PC-9 (cell line): ENCODE measurements at regions not wholly inside any gene's neighbourhood (a gene's known extent, or its start where the extent isn't known, plus 50 kb on each side); places are given as distances from the start of the nearest gene placed in this dataset.

ENCODE experiments used
- BruUV-seq: library from RNA; stranded (reverse); fragments of 400-500 nt; replicated peaks from 2 replicates; lab custom pipeline; 2021; lab: Mats Ljungman, UMichigan
- CTCF ChIA-PET: fragments of 300-600 bp; sonication (Branson Sonifier 250); formaldehyde crosslinking; loops from one replicate; lab custom pipeline; 2022; ENCODE audit warnings: antibody characterized with exemption; lab: Charles Lee
- POLR2A ChIA-PET: fragments of 300-600 bp; sonication (Branson Sonifier 250); formaldehyde crosslinking; loops from one replicate; lab custom pipeline; 2022; ENCODE audit warnings: antibody characterized with exemption; ENCODE audit not compliant: unreplicated experiment; lab: Charles Lee
- DNase-seq, 2 experiments: peaks; one replicate each; pipeline versions ENCODE4 v3.0.0 to v3.0.0-alpha.2; 2015 to 2022; ENCODE audit warnings: mixed read lengths in 1 of 2
- H2AFZ ChIP-seq: fragments of 200-600 bp; sonication (generic); 2 replicates; pipeline ENCODE4 v1.8.1; 2017; ENCODE audit warnings: antibody characterized with exemption
- H3F3A ChIP-seq: fragments of 200-600 bp; sonication (generic); 2 replicates; pipeline ENCODE4 v1.8.1; 2017; ENCODE audit warnings: antibody characterized with exemption, mild to moderate bottlenecking, low read depth; ENCODE audit not compliant: insufficient read depth
- H3K27ac ChIP-seq: fragments of 200-600 bp; sonication (generic); 2 replicates; pipeline ENCODE4 v1.6.1; 2016; ENCODE audit warnings: mixed run types
- H3K27me3 ChIP-seq: fragments of 200-600 bp; sonication (generic); 2 replicates; pipeline ENCODE4 v1.6.1; 2016; ENCODE audit warnings: low read depth, mixed run types; ENCODE audit not compliant: insufficient read depth
- H3K36me3 ChIP-seq: fragments of 200-600 bp; sonication (generic); 2 replicates; pipeline ENCODE4 v1.6.1; 2016; ENCODE audit warnings: low read depth, mixed run types
- H3K4me1 ChIP-seq: fragments of 200-600 bp; sonication (generic); replicated peaks from 2 replicates; pipeline ENCODE4 v1.6.1; 2016; ENCODE audit warnings: mixed run types; ENCODE audit not compliant: insufficient read depth
- H3K4me2 ChIP-seq: fragments of 200-600 bp; sonication (generic); 2 replicates; pipeline ENCODE4 v1.6.1; 2017; ENCODE audit warnings: mixed run types
- H3K4me3 ChIP-seq: fragments of 200-600 bp; sonication (generic); 2 replicates; pipeline ENCODE4 v1.6.1; 2016; ENCODE audit warnings: mixed run types
- H3K79me2 ChIP-seq: fragments of 200-600 bp; sonication (generic); 2 replicates; pipeline ENCODE4 v1.6.1; 2017; ENCODE audit warnings: low read depth, mixed run types
- H3K9me2 ChIP-seq: fragments of 200-600 bp; sonication (generic); 2 replicates; pipeline ENCODE4 v1.8.1; 2017; ENCODE audit warnings: mild to moderate bottlenecking; ENCODE audit not compliant: insufficient read depth
- H3K9me3 ChIP-seq: fragments of 200-600 bp; sonication (generic); 2 replicates; pipeline ENCODE4 v1.8.1; 2016; ENCODE audit warnings: low read depth; ENCODE audit not compliant: insufficient read depth
- H4K20me1 ChIP-seq: fragments of 200-600 bp; sonication (generic); 2 replicates; pipeline ENCODE4 v1.8.1; 2017; ENCODE audit not compliant: insufficient read depth
- EZH2 ChIP-seq: fragments of 200-600 bp; sonication (generic); IDR thresholded peaks from 2 replicates; pipeline ENCODE4 v1.8.0; 2017; ENCODE audit warnings: antibody characterized with exemption, low read depth
- intact Hi-C: fragments of 100-400 bp; cut with micrococcal nuclease; formaldehyde crosslinking; loops from one replicate; pipeline ENCODE4 v1.10.0; 2022; ENCODE audit not compliant: unreplicated experiment
- TF ChIP-seq, protein P1 (sequence below): fragments of 200-600 bp; sonication (generic); conservative IDR thresholded peaks from 2 replicates; pipeline ENCODE4 v1.6.1; 2017; ENCODE audit warnings: mixed run types, antibody characterized with exemption, mild to moderate bottlenecking, moderate library complexity

DNA sequence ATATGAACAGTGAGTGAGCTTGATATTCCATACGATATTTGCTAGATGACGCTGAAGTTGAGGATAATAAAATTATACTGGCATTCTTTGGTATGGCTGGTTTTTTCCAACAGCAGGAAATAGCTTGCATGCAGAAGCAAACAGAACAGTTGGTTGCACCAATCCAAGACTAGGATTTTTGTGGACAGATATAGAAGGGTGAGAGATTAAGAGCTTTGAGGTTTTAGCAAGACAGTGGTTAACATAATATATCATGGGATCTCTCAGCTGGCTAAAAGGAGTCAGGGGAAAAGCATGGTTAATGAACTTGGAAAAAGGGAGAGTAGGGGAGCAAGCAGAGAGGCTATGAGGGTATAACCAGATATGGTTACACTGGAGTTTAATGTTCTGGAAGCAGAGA lies 127.9 kb downstream of the DHX15 start:
- Histone ChIP-seq H3K9me3 (no peaks in the 10 kb centered on the region), H3K9me2 (no peaks in the 10 kb centered on the region), H3K27ac (no peak overlapping the region), H3K4me2 (no peak overlapping the region), H3K4me3 (no peak overlapping the region), H3K79me2 (no peaks in the 10 kb centered on the region), H4K20me1 (no peaks in the 10 kb centered on the region), H3K36me3 (no peaks in the 10 kb centered on the region), H2AFZ (no peak overlapping the region), H3K27me3 (peaks cover 29% of the 10 kb centered on the region; the same call in 1 of the 2 replicates), H3K4me1 (no peaks in the 10 kb centered on the region), H3F3A (no peaks in the 10 kb centered on the region)
- no peak for DNase-seq
- CTCF ChIA-PET = no interaction called here
- intact Hi-C loops = no loop called here
- BruUV-seq = no TSS peak
- POLR2A ChIA-PET = no interaction called here
- no peak for TF ChIP-seq EZH2
- TF ChIP-seq, protein P1, sequence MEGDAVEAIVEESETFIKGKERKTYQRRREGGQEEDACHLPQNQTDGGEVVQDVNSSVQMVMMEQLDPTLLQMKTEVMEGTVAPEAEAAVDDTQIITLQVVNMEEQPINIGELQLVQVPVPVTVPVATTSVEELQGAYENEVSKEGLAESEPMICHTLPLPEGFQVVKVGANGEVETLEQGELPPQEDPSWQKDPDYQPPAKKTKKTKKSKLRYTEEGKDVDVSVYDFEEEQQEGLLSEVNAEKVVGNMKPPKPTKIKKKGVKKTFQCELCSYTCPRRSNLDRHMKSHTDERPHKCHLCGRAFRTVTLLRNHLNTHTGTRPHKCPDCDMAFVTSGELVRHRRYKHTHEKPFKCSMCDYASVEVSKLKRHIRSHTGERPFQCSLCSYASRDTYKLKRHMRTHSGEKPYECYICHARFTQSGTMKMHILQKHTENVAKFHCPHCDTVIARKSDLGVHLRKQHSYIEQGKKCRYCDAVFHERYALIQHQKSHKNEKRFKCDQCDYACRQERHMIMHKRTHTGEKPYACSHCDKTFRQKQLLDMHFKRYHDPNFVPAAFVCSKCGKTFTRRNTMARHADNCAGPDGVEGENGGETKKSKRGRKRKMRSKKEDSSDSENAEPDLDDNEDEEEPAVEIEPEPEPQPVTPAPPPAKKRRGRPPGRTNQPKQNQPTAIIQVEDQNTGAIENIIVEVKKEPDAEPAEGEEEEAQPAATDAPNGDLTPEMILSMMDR = no peak

DNA sequence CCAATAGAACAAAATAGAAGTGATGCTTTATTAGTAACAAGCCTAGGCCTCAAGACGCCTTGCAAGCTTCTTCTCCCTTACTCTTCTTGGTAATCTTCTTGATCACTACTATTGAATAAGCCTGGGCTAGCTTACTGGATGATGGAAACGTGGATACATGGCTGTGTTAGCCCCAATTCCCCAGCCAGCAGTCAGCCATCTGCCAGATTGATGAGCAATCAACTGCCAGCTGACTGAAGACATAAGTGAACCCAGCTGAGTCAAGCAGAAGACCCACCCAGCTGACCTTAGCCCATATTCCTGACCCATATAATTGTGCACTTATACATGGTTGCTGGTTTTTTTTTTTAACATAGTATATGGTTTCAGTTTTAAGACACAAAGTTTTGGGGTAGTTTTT lies 130.4 kb downstream of the DHX15 start:
- ChIA-PET POLR2A (no interaction called here), CTCF (no interaction called here)
- no peaks in the 10 kb centered on the region for H3K9me3 ChIP-seq
- H3K36me3 ChIP-seq = no peaks in the 10 kb centered on the region
- intact Hi-C loops = no loop called here
- H3K79me2 ChIP-seq = no peaks in the 10 kb centered on the region
- no peak overlapping the region for H3K4me3 ChIP-seq
- no peaks in the 10 kb centered on the region for H3K9me2 ChIP-seq
- H4K20me1 ChIP-seq = no peaks in the 10 kb centered on the region
- H3K27me3 ChIP-seq = peaks cover 18% of the 10 kb centered on the region; the same call in 1 of the 2 replicates
- BruUV-seq = no TSS peak
- no peaks in the 10 kb centered on the region for H3K4me1 ChIP-seq
- no peak overlapping the region for H2AFZ ChIP-seq
- no peak overlapping the region for H3K27ac ChIP-seq
- no peaks in the 10 kb centered on the region for H3F3A ChIP-seq
- DNase-seq = no peak
- H3K4me2 ChIP-seq = no peak overlapping the region
- no peak for TF ChIP-seq EZH2

DNA sequence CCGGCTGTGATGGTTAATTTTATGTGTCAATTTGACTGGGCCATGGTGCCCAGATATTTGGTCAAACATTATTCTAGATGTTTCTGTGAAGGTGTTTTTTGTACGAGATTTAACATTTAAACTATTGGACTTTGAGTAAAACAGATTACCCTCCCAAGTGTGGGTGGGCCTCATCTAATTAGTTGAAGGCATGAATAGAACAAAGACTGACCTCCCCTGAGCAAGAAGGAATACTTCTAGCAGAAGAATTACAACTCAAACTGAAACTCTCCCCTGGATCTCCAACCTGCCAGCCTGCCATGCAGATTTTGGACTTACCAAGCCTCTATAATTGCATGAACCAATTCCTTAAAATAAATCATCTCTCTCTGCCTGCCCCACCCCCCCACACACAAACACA lies 132.5 kb downstream of the DHX15 start:
- H3K27me3 ChIP-seq = peaks cover 30% of the 10 kb centered on the region
- H4K20me1 ChIP-seq = no peaks in the 10 kb centered on the region
- ChIA-PET POLR2A (no interaction called here), CTCF (no interaction called here)
- no peak for DNase-seq
- H3K4me2 ChIP-seq = no peak overlapping the region
- no peaks in the 10 kb centered on the region for H3K79me2 ChIP-seq
- intact Hi-C loops = no loop called here
- no peak overlapping the region for H3K4me3 ChIP-seq
- H3K9me2 ChIP-seq = no peaks in the 10 kb centered on the region
- BruUV-seq = no TSS peak
- H3F3A ChIP-seq = no peaks in the 10 kb centered on the region
- H3K9me3 ChIP-seq = no peaks in the 10 kb centered on the region
- H3K27ac ChIP-seq = no peak overlapping the region
- TF ChIP-seq, protein P1 = no peak
- TF ChIP-seq EZH2 = no peak
- no peaks in the 10 kb centered on the region for H3K36me3 ChIP-seq
- no peak overlapping the region for H2AFZ ChIP-seq
- no peaks in the 10 kb centered on the region for H3K4me1 ChIP-seq

DNA sequence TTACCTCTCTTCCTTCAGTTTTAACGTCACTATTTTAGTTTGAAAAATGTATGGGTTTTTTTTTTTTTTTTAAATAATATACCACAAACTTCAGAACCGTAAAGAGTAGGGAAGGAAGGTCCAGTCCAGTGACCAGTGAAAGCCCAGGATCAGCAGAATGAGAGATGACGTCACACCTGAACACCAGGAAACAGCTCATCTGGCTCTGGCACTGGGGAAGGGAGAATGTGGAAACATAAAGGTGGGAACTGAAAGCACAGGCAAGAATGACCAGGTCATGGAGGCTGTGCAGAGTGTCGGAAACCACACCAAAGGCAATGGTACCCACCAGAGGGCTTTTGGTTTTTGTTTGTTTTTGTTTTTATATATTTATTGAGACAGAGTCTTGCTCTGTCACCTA lies 141.2 kb downstream of the DHX15 start:
- H3K4me3 ChIP-seq = no peak overlapping the region
- no peaks in the 10 kb centered on the region for H3K36me3 ChIP-seq
- ChIA-PET CTCF (no interaction called here), POLR2A (no interaction called here)
- no peaks in the 10 kb centered on the region for H3K4me1 ChIP-seq
- intact Hi-C loops = no loop called here
- no peaks in the 10 kb centered on the region for H4K20me1 ChIP-seq
- no TSS peak for BruUV-seq
- no peaks in the 10 kb centered on the region for H3K79me2 ChIP-seq
- H3K4me2 ChIP-seq = no peak overlapping the region
- TF ChIP-seq, protein P1 = no peak
- no peak for TF ChIP-seq EZH2
- no peaks in the 10 kb centered on the region for H3F3A ChIP-seq
- no peak for DNase-seq
- H3K27me3 ChIP-seq = peaks cover 58% of the 10 kb centered on the region; the same call in 1 of the 2 replicates
- H3K27ac ChIP-seq = no peak overlapping the region
- no peak overlapping the region for H2AFZ ChIP-seq
- H3K9me2 ChIP-seq = no peaks in the 10 kb centered on the region
- no peaks in the 10 kb centered on the region for H3K9me3 ChIP-seq
